ENCODE measurements at regions not wholly inside any gene's neighbourhood (a gene's known extent, or its start where the extent isn't known, plus 50 kb on each side); places are given as distances from the start of the nearest gene placed in this dataset.

DNA sequence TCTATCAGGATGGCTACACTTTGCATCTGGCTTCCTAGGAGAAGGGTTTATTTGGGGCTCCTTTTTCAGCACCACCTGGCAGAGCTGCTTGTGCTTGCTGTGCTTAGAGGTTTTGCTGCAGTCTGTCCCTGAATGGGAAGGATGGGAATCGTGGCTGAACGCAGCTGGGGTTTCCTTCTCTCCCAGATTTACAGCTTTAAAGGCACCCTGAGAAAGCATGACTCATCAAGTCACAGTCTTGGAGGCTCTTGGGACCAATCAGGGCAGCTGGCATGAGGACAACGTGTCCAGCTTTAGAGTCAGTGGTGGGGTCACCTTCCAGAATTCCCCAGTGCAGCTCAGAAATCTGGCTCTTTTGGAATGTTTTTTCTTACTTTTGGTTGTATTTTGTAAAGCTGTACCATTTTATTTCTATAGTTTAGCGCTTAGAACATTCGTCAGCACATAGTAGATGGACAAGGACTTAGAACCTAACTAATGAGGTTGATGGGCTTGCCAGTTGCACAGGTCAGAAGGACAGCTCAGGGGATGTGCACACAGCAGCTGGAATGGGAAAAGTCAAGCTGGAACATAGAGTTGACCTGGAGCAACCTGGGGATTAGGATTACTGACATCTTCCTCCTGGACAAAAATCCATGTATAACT, 222.6 kb downstream of the PRDM2 start:
- DNase-seq (ENCODE audit: low spot score) = no peak

DNA sequence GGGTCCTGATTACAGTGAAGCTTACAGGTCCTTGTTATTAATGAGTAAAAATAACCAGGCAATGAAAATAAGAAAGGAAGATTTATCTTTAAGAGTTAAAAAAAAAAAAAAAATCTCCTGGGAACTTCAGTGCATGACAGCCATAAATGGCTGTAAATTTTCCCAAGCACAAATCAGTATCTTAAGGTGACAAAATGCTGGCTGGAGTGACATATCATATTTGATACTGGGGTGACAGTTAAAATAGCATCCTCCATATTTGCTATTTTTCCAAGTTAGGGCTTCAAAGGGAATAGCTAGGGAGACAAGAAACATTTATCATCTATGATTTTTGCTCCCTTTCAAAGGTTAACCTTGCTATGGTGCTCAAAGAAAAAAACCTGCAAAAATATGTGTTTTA, 226.6 kb downstream of the PRDM2 start:
- DNase-seq (ENCODE audit: low spot score) = no peak

DNA sequence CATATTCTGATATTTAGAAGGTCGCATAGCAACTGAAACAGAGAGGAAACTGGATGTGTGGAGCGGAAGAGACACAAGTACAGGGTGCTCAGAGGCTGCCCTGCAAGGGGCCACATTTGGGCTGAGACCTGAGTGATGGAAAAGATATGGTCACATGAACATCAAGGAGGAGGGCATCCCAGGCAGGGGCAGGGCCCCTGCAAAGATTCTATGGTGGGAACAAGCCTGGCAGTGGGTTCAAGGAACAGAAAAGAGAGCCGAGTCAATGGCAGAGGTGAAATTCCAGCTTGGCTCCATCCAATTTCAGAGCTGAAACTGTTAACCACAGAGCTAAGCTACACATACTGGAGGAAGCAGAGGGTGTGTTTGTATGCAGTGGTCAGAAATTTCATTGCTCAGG, 227.7 kb downstream of the PRDM2 start:
- DNase-seq (ENCODE audit: low spot score) = no peak

DNA sequence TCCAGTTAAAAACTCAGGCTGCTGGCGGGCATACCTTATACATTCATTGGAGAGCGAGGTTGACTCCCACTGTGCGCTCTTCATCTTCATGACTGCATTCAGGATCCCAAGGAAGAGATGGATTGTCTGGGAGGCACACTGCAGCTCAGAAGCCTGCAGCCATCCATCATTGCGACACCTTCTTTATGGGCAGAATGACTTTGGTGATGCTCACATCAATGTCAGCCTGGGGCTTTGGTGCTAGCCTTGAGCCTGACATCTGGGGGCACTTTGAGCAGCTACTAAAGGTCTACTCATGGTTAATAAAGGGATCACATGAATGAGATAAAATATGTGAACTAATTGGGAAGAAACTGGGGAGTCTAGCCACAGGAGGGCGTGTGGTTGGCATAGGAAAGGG, 229.3 kb downstream of the PRDM2 start:
- no peak for DNase-seq (ENCODE audit: low spot score)

DNA sequence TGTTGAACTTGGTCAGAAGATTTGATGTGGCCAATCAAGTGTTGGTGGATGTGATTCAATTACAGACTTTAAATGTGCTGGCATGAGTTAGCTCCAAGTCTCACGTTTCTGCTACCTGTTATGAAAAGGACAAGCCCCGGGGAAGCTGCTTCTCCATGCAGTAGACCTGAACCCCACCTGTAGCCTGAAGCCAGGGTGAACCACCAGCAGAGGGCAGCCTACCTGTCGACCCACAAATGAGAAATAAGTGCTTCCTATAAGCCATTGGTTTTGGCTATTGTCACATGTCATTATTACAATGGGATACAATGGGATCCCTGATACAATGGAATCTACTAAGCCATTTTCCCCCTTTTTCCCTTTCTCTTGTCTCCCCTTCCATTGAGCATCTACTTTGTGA, 230.2 kb downstream of the PRDM2 start:
- no peak for DNase-seq (ENCODE audit: low spot score)

DNA sequence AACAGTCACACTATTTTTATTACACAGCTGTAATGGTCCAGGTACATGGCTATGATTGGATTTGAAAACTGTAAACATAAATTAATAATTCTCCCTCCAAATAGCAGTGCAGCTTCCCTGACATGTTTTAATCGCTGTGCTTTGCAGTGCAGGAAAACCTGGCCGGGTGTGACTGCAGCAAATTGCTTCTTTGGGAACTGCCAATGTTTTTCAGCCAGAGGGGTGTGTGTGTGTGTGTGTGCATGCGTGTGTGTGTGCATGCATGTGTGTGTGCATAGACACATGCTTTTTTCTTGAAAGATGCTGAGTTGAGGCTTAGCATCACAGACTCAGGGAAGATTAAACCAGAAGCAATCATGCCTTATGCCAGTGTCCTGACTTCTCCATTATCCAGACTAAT, 231.2 kb downstream of the PRDM2 start:
- DNase-seq (ENCODE audit: low spot score) = no peak

DNA sequence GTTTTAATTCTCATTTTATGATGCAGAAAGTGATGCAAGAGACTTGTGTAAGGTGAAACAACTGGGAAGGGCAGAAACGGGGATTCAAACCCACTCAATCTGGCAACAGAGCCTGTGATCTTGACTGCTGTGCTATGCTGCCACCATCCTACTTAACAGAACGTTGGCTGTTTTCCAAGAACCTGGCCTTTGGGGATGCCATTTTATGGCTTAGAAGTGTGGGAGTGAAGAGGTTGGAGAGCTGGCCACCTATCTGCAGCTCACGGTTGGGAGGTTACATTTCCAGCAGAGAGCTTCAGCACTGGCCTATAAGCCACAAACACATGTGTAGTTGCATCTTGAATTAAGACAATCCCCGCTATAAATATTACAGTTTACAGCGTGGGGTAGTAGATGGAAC, 235.3 kb downstream of the PRDM2 start:
- no peak for DNase-seq (ENCODE audit: low spot score)

DNA sequence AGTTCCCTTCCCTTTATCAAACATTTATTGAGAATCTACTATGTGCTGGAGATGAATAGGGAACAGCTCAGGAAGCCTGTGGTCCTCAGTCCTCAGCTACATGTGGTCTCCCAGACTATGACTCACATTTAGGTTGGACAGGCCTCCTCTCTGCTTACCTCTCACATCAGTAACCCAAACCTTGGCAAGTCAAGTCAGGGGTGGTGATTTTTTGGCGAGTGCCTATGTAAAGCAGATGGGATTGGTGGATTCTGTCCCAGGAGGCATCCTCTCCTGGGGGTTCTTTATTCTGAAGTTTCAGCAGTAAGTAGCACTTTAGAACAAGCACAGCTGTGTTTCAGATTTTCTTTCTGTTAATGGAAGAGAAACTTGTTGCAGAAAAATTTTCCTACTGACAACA, 241.3 kb downstream of the PRDM2 start:
- no peak for DNase-seq (ENCODE audit: low spot score)

DNA sequence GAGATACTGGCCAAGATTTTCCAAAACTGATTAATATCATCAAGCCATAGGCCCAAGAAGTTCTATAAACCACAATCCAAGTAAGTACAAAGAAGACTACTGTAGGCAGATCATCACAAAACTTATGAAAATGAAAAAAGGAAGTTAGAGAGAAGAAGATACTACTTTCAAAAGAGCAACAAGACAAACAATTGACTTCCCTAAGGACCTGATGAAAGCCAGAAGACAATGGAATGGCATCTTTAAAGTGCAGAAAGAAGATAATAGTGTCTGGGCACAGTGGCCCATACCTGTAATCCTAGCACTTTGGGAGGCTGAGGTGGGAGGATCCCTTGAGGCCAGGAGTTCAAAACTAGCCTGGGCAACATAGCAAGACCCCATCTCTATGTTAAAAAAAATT, 243.1 kb downstream of the PRDM2 start:
- no peak for DNase-seq (ENCODE audit: low spot score)

DNA sequence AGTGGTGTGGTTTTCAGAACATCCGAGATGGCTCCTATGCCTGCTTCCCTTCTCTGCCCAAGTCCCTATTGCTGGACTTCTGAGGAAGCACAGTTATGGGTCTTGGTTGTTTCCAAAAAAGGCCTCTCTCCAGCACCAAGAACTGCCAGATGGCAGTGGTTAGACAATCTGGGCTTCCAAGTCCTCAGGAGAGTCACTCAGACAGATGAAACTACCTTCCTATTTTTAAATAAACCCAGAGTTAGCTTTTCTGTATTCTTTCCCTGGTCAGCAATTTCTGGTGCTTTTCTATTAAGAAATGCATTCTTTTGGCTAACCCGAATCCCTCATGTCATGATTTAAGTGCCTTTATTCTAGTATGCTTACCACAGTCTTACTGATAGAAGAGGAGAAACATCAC, 245.9 kb downstream of the PRDM2 start:
- no peak for DNase-seq (ENCODE audit: low spot score)

DNA sequence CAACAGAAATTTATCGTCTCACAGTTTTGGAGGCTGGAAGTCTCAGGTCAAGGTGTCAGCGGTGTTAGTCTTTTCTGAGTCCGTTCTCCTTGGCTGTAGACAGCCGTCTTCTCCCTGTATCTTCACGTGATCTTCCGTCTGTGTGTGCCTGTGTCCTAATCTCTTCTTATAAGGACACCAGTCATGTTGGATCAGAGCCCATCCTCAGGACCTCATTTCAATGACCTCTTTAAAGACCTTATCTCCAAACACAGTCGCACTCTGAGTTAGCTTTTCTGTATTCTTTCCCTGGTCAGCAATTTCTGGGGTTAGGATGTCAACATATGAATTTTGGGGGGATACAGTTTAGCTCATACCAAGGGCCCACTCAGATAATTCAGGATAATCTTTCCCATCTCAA, 247.7 kb downstream of the PRDM2 start:
- DNase-seq (ENCODE audit: low spot score) = no peak

DNA sequence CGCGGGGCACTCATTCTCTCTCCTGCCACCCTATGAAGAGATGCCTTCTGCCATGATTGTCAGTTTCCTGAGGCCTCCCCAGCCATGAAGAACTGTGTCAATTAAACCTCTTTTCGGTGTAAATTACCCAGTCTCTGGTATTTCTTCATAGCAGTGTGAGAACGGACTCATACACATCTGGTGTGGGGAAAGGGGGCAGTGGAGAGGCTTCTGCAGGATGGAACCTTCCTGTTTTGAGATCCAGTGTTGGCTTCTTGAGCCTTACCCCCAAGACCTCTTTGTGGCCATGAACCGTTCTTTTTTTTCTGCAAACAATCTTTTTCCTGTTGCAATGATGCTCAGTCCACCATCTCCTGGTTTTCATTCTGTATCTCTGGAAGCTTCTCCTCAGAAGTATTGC, 248.4 kb downstream of the PRDM2 start:
- no peak for DNase-seq (ENCODE audit: low spot score)

DNA sequence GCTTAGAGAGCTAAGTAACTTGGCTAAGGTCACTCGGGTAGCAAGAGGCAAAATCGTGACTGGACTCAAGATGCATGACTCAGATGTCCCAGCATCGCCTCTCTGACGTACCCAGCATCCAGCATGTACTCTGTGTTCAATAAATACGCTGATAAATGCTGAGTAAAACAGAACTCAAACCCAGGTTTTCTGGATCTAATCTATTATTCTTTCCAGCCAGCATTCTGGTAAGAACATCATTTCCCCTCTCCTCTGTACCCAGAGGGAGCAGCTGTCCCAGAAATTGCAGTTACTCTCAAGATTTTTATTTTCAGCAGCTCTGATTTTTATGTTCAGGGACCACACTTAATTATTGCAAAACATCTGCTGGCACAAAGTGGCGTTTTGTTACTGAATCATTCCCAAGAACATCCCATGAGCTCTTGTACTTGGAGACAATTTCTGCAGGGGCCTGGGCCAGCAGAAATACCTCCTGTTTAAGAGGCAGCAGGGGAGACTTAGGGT, 249.0 kb downstream of the PRDM2 start:
- DNase-seq (ENCODE audit: low spot score) = no peak

DNA sequence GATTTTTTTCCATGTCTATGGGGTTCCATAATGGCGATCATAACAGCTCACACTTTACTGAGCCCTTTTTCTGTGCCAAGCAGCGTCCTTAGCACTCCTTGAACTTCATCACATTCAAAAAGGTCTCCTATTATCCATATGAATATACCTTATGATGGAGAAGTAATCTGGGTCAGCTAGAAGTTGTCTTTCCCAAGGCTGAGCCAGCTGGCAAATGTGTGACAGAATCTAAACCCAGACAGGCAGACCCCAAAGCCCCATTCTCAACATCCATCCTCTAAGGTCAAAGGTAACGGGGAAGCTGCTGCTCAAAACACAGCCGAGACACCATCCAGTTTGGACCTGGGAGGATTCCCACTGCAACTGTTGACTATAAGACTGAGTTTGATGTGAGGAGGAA, 249.6 kb downstream of the PRDM2 start:
- DNase-seq (ENCODE audit: low spot score) = no peak

DNA sequence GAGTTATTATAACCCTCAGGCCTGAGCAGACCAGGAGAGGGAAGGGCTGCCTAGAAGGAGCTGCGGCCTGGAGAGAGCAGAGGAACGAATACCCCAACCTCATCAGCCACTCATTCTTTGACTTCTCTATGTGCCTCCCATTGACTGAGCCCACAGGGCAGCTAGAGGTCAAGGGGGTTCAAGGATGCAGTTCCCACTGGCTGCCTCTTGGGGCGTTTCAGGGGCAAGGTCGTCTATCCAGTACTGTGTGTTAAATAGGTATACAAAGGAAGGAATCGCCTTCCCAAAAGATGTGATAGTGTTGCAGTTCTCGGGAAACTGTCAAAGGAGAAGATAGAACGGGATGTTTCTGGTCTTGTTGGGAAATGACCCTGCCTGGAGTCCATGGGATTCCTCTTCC, 250.6 kb downstream of the PRDM2 start:
- DNase-seq (ENCODE audit: low spot score) = no peak

DNA sequence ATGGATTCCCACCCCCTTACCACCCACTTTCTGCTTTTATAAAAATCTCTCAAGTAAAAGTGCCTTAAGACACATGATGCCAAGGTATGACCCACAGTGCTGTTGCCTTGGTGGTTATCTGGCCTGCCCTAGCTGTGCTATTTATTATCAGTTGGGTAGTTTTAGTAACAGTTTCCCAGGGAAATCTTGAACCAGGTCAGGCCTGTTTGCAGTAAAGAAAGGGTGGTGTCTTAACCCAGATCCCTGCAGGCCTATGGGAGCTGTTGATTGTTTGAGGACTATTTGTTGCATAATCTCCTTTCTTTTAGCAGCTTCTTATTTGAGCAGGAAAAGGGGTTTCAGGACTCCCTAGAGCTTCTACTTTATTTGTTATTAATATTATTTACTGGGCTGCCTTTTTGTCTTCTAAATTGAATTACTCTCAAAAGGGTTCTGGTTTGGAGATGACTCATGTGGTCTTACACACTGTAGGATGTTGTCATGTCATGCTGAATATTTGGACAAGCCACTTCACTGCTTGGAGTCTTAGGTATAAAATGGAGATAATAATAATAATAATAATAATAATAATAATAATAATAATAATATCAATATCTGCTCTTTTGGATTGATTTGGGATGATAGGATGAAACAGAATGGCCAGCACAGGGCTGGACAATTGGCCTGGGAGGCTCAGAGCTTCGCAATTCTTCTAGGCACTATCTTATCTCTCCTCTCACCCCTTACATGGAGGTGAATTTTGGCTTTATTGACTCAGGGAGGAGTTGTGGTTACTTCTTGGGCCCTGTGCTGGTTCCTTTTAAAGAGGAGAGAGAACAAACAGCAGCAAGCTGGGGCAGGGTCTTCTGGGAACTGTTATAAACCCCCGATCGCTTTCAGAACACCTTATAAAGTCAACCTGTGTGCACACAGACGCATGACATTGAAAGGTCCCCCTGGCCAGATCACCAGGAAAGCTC, 252.1 kb downstream of the PRDM2 start:
- no peak for DNase-seq (ENCODE audit: low spot score)

DNA sequence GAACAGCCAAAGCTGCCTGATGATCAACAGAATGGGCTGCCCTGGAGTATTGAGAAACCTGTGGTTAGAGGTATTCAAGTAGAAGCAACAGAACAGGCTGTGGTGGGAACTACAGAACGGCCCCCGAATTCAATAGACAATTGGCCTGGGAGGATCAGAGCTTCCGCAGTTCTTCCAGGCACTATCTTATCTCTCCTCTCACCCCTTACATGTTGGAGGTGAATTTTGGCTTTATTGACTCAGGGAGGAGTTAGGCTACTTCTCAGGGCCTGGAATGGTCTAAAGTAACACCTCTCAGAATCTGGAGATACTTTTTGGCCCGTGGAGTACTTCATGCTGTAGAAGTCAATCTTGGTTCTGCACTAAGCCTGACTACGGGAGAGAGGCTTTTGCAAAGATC, 253.0 kb downstream of the PRDM2 start:
- no peak for DNase-seq (ENCODE audit: low spot score)

DNA sequence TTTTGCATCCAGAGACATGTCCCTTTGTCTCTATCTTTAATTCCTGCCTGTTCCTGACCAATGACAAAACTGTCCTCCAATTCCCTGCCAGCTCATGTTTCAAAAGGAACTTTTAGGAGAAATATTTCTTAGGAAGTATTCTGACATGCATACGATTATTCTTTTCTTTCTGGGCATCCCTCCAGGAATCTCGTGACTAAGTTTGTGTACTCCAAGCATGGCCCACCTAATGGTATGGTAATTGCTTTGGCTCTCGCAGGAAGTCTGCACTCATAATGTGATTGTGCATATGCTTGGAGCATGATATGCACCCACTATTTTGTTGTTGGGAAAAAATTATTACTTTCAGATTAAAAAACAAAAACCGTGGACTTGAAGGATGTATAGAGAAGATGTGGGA, 256.4 kb downstream of the PRDM2 start:
- DNase-seq (ENCODE audit: low spot score) = no peak

DNA sequence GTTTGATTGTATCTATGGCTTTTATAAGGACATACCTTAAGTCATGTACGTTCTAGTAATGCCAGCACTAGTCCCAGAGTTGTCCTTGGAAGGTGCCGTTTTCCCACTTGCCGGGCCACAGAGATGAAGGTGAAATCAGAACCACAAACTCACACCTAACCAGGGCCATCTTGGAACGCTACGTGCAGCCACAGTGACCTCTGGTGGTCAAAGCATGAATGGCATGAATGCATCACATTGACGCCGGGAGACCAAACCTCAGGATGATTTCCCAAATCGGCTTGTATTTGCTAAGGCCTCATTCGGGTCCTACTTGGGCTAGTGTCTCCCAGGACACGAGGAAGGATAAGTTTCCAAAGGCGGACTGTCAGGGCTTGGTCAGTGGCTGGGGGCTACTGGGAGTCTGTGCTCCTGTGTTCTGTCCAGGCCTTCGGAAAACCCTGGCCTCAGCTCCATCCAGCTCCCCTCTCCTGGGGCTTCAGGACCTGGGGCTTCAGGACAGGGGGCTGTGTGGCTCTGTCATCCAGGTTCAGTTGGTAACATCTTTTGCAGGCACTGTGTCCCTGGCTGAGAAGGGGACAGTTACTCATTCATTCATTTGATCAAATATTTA, 260.5 kb downstream of the PRDM2 start:
- DNase-seq (ENCODE audit: low spot score) = peak; percentile 57

DNA sequence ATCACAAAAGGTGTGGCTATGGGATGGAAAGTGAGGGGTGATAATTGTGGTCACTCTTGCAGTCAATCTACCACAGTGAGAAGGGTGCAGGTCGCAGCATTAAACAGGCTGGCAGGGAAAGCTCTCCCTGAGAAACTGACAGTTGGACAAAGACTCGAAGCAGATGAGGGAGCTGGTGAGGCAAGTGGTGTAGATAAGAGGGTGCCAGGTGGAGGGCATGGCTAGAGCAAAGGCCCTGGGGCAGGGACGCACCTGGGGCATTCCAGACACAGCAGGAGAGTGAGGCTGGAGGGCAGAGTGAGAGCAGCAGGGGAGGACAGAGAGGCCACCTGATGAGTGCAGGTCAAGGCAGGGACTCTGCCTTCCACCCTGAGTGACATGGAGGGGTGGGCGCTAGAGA, 264.8 kb downstream of the PRDM2 start:
- DNase-seq (ENCODE audit: low spot score) = no peak

DNA sequence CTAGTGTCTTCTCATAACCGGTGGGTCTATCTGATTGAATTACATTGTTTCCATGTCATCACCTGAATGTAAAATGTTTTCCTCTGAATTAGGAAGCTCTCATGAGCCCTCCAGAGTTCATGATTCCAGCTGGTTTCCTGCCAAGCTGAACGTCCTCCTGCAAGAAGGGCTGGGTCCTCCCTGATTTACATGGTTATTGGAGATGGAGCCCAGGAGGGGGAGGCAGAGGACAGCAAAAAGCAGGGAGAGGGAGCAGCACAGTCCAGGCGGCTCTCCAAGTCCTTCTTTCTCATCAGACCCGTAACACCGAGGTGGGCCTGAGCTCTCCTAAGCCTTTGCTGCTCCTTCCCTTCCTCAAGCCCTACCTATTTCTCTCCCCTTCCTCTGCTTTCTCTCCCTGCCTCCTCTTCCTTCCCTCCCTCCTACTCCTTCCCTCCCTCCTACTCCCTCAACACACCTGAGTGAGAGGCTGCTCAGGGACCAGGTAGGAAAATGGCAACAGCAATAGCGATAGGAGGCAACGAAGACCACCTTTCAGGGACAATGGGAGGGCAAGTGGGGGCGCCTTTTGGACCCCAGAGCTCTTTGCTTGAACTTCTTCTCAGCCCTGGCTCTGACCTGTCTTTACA, 265.9 kb downstream of the PRDM2 start:
- peak; percentile 14 for DNase-seq (ENCODE audit: low spot score)

DNA sequence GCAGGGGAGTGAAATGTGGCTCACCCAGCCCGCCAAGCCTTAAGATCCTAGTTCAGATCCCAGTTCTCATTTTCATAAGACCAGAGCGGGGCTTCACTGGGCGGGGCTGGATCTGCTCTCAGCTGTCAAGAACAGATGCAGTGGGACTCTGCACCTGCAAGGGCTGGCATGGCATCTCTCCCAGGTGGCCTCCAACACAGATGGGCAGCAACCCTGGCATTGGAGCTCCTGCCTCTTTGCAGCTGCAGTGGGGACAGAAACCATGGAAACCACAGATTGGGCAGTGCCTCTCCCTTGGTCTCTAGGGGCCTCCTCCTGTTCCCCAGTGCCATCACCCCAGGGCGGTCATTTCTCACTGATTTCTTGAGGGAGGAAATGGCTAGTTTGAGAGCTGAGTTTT, 267.7 kb downstream of the PRDM2 start:
- no peak for DNase-seq (ENCODE audit: low spot score)

DNA sequence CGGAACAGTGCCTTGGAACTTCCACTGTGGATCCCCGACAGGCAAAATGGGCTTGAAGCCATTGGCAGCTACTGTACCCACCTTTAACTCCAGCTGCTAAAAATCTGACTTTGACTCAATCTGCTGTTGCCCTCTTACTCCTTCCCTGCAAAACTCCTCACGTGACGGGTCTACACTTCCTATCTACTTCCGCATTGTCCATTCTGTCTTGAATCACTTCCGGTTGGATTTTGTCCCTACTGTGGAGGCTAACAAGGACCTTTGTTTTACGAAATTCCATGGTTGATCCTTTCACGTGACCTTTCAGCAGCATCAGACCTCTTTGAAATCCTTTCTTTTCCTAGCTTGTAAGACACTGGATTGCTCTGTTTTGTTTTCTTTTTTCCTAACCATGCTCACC, 268.4 kb downstream of the PRDM2 start:
- no peak for DNase-seq (ENCODE audit: low spot score)
